Fibroblast of skin of scalp (primary cell): ENCODE measurements at regions not wholly inside any gene's neighbourhood (a gene's known extent, or its start where the extent isn't known, plus 50 kb on each side); places are given as distances from the start of the nearest gene placed in this dataset.
"Not testable (repeated sequence)": the region's sequence is repeated elsewhere in the genome, so short reads cannot be mapped to it uniquely, and the experiment has no call there.

Source experiments
- DNase-seq: peaks from one replicate; pipeline ENCODE4 v3.0.0-alpha.2; 2013

DNA sequence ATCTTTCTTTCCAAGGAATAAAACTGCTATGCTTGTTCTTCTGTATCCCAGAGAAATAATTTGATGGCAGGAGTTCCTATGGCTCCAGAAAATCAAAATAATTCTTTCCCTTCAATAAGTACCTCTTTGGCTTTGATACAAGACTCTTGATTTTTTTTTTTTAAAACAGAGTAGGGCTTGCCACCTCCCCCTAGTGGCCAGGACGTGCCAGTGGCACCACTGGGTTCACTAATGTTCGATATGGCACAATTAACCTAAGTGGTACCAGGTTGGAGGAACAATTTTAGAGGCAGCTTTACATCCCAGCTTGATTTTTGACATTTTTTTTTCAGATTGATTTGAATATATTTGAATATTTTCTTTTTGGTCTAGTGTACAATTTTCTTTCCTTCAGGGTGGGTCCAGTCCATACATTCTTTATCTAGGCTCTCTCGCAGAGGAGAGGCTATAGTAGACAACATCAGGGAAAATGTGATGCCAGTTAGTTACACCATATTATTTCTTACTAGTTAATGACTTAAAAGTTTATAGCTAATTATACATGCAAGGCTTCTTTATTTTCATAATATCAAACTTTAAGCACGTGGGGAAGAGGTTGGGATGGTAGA is 330.9 kb downstream of the S1PR1 start:
- peak; percentile 28 for DNase-seq

- DNase-seq: peak; percentile 25
Measured at GRCh38 chr1:101587741-101588140, 350.9 kb downstream of the S1PR1 start.

DNA sequence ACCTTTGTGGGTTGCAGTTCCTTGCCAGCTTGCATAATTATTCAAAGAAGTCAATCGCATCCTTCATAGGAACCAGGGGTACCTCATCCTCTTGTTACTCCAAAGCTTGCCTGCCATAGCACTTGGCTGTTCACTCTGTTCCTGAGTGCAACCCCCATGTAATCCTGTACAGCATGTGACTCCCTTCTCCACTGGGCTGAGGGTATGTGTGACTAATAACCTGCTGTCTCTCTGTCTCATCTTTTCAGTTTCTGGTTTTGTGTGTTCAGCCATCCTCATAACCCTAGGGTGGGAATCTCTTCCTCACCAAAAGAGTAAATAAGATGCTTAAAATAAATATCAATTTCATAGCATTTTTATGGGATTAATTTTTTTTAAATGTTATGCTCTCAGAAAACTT is 351.9 kb downstream of the S1PR1 start:
- DNase-seq: no peak

GRCh38 chr1:101592845-101593244 is 356.0 kb downstream of the S1PR1 start:
- DNase-seq: peak; percentile 46

DNA sequence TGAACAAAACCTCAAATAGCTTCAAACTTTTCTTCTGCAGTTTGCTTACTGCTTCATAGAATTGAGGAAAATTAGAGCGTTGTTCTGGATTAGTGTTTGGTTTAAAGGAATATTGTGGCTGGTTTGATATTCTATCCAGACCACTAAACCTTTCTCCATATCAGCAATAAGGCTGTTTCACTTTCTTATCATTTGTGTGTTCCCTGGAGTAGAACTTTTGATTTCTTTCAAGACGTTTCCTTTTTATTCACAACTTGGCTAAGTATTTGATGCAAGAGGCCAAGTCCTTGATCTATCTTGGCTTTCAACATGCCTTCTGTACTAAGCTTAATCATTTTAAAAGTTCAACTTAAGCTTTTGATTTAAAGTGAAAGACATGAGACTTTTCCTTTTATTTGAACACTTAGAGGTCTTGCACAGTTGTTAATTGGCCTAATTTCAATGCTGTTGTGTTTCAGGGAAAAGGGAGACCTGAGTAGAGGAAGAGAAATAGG is 359.1 kb downstream of the S1PR1 start:
- DNase-seq: no peak

GRCh38 chr1:101600615-101601014 is 363.8 kb downstream of the S1PR1 start:
- DNase-seq: not testable (repeated sequence)

GRCh38 chr1:101603726-101604125 is 366.9 kb downstream of the S1PR1 start:
- peak; percentile 16 for DNase-seq

- no peak for DNase-seq
Measured at GRCh38 chr1:101605878-101606277, 369.1 kb downstream of the S1PR1 start.

DNA sequence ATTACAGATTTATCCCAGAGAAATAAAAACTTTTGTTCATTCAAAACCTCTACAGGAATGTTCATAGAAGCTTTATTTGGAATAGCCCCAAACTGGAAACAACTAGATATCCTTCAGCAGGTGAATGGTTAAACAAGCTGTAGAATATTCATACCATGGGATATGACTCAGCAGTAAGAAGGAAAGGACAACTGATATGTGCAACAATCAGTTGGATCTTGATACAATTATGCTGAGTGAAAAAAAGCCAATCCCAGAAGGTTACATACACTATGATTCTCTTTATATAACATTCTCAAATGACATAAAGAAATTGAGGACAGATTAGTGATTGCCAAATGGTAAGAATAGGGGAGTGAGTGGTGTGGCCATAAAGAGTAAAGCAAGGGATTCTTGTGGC is 376.7 kb downstream of the S1PR1 start:
- no peak for DNase-seq

DNA sequence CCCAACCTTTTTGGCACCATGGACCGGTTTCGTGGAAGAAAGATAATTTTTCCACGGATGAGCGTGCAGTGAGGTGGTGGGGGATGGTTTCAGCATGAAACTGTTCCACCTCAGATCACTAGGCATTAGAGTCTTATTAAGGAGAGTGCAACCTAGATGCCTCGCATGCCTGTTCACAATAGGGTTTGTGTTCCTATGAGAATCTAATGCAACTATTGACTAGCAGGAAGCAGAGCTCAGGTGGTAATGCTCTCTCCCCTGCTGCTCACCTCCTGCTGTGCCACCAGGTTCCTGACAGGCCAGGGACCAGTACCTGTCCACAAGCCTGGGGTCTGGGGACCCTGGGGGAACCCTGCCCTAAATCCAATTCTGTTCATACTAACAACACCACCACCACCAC is 377.8 kb downstream of the OLFM3 start:
- DNase-seq: no peak

DNA sequence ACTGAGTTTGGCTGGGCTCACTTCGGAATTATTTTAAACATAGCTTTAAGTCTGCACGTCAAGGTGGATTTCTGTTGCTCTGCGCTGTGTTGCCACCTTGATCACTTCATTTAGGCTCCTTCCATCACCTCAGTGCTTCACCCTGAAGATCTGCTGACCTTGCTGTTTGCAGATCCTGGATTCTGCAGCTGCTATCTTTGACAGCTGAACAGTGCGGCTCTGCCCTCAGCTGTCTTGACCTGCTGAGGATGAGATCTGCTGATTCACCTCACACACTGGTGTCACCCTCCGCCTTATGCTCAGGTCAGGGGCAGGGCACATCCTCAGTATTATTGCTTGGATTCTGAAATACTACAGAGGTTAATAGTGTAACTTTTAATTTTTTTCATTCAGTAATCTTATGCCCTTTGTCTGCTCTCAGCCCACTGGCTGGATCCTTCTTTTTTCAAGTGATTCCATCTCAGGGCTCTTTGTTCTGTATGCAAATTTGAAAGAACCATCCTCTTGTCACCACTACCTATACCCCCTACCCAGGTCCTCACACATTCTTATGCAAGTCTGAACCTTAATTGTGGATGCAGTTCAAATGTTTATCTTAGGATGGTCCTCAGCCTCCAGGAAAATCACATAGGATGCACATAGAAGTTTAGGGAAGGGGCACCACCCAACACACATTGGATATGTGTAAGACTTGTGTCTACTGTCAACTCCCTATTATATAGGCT is 364.0 kb downstream of the OLFM3 start:
- DNase-seq: no peak

- DNase-seq: no peak
Measured at GRCh38 chr1:101645810-101646209, 350.9 kb downstream of the OLFM3 start.

- no peak for DNase-seq
Measured at GRCh38 chr1:101652484-101652883, 344.2 kb downstream of the OLFM3 start.

GRCh38 chr1:101653482-101653946 is 343.2 kb downstream of the OLFM3 start:
- peak; percentile 17 for DNase-seq

DNA sequence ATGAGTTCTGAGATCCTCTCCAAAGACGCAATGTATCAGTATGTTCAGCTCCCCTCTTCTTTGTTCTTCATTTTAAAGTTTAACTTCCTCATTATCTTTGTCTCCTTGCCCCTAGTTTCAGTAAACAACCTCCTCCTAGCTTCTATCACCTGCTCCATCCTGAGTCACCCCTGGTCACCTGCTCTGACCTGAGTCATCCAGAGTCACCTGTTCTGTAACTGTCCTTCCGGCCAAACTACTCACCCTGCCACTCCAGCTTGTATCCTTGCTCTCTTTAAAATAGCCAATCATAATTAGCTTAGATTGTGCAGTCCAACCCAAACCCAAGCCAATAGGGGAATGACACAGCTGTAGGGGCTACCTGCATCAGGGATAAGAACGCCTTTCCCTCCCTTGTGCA is 332.0 kb downstream of the OLFM3 start:
- DNase-seq: no peak

DNA sequence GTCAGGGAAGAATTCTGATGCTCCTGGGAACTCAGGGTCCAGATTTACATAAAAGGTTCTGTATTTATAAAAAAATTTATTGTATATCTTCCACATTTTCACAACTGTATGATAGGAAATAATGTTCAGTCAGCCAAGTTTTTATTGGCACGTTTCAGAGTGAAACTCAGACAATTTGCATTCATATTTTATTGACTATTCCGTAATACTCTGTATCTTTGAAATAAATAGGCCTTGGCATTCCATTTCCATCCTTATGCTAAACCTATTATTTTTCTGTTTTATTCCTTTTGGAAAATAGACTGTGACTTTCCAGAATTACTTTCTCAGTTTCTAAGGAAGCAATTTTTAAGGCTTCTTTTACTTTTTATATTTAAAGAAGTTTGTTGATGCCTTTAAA is 329.0 kb downstream of the OLFM3 start:
- DNase-seq: no peak

DNA sequence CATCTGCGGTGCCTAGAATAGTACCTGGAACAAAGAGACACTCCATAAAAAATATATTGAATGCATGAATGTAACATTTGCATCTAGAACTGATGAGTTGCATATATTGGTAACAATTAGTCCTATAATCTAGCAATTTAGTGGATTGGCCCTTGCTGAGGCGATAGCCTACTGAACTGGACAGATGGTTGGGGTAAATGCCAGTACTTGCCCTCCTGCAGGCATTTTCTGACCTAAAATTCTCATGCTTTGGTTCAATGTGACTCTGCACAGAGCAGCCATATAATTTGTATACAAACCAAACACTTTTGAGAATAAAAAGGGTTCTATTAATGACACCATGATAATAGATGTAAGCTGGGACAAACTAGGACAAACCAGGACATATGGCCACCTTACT is 313.6 kb downstream of the OLFM3 start:
- no peak for DNase-seq

- DNase-seq: no peak
Measured at GRCh38 chr1:101683561-101683960, 313.2 kb downstream of the OLFM3 start.

DNA sequence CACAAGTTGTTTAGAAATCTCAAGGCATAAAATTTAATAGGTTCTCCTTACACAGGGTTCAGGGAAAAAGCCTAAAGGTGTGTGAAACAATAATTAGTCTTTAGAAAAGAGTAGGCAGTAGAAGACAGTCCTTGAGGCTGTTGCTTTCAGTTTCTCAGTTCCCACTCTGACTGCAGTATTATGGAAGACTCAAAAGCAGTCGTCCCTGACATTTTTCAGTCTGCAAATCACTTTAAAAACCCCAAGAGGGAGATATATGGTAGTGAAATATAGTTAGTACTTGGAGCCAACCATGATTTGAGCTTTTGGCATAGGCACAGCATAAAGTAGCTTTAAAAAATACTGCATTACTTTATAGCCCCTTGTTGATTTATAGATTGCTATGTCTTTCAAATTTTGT is 299.7 kb downstream of the OLFM3 start:
- peak; percentile 8 for DNase-seq

DNA sequence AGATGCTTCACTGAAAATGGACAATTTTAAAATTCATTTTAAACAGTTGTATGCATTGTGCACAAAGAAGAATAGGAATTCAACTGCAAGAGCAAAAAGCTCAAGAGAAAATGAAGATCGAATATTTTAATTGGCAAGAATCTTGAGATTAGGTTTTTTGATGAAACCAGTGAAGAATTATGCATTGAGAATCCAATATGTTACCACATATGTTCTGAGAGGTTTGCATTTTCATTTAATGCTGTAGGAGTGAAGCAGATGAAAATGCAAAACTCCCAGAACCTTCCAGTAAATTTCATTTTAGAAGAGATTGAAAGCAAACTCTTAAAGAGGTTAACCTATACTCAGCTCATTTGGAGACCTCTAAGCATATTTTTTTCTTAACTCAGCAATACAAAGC is 298.0 kb downstream of the OLFM3 start:
- no peak for DNase-seq

- no peak for DNase-seq
Measured at GRCh38 chr1:101704895-101705294, 291.8 kb downstream of the OLFM3 start.

DNA sequence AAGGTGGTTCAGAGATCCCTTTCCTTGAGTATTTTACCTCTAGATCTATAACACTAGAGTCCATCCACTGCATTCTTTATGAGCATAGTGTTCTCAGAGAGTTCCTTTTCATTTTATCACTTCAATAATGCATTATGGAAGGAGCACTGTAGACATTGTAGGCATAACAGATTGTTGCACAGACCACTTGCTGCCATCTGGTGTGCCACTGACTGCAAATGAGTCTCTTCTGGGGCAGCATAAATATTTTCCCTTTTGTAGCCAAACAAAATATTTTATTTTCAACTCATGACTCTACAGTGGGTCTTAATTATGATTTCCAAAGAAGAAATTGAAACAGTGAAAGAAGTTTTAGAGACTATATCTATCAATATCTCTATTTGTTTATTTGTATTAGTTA is 290.4 kb downstream of the OLFM3 start:
- DNase-seq: no peak

- no peak for DNase-seq
Measured at GRCh38 chr1:101709721-101710120, 287.0 kb downstream of the OLFM3 start.

GRCh38 chr1:101713760-101714159 is 283.0 kb downstream of the OLFM3 start:
- DNase-seq: no peak
